HepG2 (cell line): ENCODE measurements at regions not wholly inside any gene's neighbourhood (a gene's known extent, or its start where the extent isn't known, plus 50 kb on each side); places are given as distances from the start of the nearest gene placed in this dataset.

Experiments used
- CTCF ChIP-seq: sonication (generic); formaldehyde crosslinking; IDR thresholded peaks from 2 replicates; pipeline ENCODE4 v1.5.0; 2020; ENCODE audit warnings: mild to moderate bottlenecking, missing genetic modification reagents, moderate library complexity
- EP300 ChIP-seq, 3 experiments: sonication (generic) in 1 of 3; formaldehyde crosslinking in 1 of 3; IDR thresholded peaks; 2 replicates each; pipeline versions ENCODE4 v1.5.1 to v1.6.1; 2011 to 2020; ENCODE audit warnings: low read depth in 2 of 3, low read length in 2 of 3, borderline replicate concordance in 1 of 3, improper control_type of control experiment in 1 of 3, mild to moderate bottlenecking in 1 of 3, missing genetic modification reagents in 1 of 3, moderate library complexity in 1 of 3
- GATAD2A ChIP-seq: IDR thresholded peaks from 2 replicates; pipeline ENCODE4 v1.6.1; 2016
- MAFF ChIP-seq: IDR thresholded peaks from 2 replicates; pipeline ENCODE4 v1.6.1; 2011; ENCODE audit warnings: low read depth, low read length, improper control_type of control experiment
- MXD3 ChIP-seq: IDR thresholded peaks from 2 replicates; pipeline ENCODE4 v1.6.1; 2016; ENCODE audit warnings: mild to moderate bottlenecking, missing biosample characterization, missing genetic modification reagents
- POLR2A ChIP-seq, 2 experiments: IDR thresholded peaks; 2 replicates each; pipeline ENCODE4 v1.6.1; 2011; ENCODE audit warnings: low read depth in 2 of 2, low read length in 2 of 2, mild to moderate bottlenecking in 1 of 2, moderate library complexity in 1 of 2; ENCODE audit not compliant: insufficient read depth in 1 of 2
- RAD21 ChIP-seq: fragments of 450-650 bp; formaldehyde crosslinking; IDR thresholded peaks from 2 replicates; pipeline ENCODE4 v1.5.0; 2020; ENCODE audit warnings: mild to moderate bottlenecking
- ZKSCAN8 ChIP-seq: IDR thresholded peaks from 2 replicates; pipeline ENCODE4 v1.6.1; 2016; ENCODE audit warnings: borderline replicate concordance, missing genetic modification reagents, missing compliant biosample characterization
- ZNF556 ChIP-seq: sonication (generic); formaldehyde crosslinking; IDR thresholded peaks from 2 replicates; pipeline ENCODE4 v1.4.0; 2020; ENCODE audit warnings: mild to moderate bottlenecking, missing genetic modification reagents, borderline replicate concordance
- TF ChIP-seq, protein P1 (sequence below): sonication (generic); formaldehyde crosslinking; IDR thresholded peaks from 2 replicates; pipeline ENCODE4 v1.5.0; 2020; ENCODE audit warnings: mild to moderate bottlenecking, missing genetic modification reagents

- TF ChIP-seq, protein P1, sequence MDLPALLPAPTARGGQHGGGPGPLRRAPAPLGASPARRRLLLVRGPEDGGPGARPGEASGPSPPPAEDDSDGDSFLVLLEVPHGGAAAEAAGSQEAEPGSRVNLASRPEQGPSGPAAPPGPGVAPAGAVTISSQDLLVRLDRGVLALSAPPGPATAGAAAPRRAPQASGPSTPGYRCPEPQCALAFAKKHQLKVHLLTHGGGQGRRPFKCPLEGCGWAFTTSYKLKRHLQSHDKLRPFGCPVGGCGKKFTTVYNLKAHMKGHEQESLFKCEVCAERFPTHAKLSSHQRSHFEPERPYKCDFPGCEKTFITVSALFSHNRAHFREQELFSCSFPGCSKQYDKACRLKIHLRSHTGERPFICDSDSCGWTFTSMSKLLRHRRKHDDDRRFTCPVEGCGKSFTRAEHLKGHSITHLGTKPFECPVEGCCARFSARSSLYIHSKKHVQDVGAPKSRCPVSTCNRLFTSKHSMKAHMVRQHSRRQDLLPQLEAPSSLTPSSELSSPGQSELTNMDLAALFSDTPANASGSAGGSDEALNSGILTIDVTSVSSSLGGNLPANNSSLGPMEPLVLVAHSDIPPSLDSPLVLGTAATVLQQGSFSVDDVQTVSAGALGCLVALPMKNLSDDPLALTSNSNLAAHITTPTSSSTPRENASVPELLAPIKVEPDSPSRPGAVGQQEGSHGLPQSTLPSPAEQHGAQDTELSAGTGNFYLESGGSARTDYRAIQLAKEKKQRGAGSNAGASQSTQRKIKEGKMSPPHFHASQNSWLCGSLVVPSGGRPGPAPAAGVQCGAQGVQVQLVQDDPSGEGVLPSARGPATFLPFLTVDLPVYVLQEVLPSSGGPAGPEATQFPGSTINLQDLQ (CRISPR knock-in tag), result no peak
- no peak for TF ChIP-seq CTCF (CRISPR knock-in tag)
- no peak for TF ChIP-seq ZKSCAN8
- no peak for TF ChIP-seq GATAD2A (CRISPR knock-in tag)
- no peak for TF ChIP-seq ZNF556 (CRISPR knock-in tag)
- TF ChIP-seq MXD3 (CRISPR knock-in tag), result no peak
- TF ChIP-seq EP300 (IDR thresholded peaks at IDR 0.05; ENCODE audit: low read depth in 2 of 2, low read length in 2 of 2), result no peak
- TF ChIP-seq EP300 (CRISPR knock-in tag; IDR thresholded peaks at IDR 0.05; ENCODE audit: borderline replicate concordance), result no peak
- no peak for TF ChIP-seq MAFF
- no peak for TF ChIP-seq RAD21 (CRISPR knock-in tag)
- TF ChIP-seq POLR2A (IDR thresholded peaks at IDR 0.05; ENCODE audit: insufficient read depth in 1 of 2, low read depth in 2 of 2, low read length in 2 of 2), result no peak
Measured at GRCh38 chr10:83248106-83248631, 891.1 kb upstream of the GHITM start.
